ENCODE measurements at regions not wholly inside any gene's neighbourhood (a gene's known extent, or its start where the extent isn't known, plus 50 kb on each side); places are given as distances from the start of the nearest gene placed in this dataset.

- TF ChIP-seq EP300 (IDR thresholded peaks at IDR 0.05; ENCODE audit: low read depth), result no peak
- TF ChIP-seq CTCF (IDR thresholded peaks at IDR 0.05), result no peak
- TF ChIP-seq POLR2A (IDR thresholded peaks at IDR 0.05), result no peak
- no peak for TF ChIP-seq POLR2AphosphoS5 (IDR thresholded peaks at IDR 0.05)
Measured at GRCh38 chr14:83483063-83483462, 1949.4 kb upstream of the SEL1L start.

Measured in transverse colon (tissue), 4 donors.